GM23338 (cell line): ENCODE measurements at regions not wholly inside any gene's neighbourhood (a gene's known extent, or its start where the extent isn't known, plus 50 kb on each side); places are given as distances from the start of the nearest gene placed in this dataset.

Experiments
- ATAC-seq: fragments of 200-7000 bp; cut with Tn5 transposase; 3 replicates; pipeline ENCODE4 v1.9.1; 2020
- DNase-seq: peaks from one replicate; pipeline ENCODE4 v3.0.0-alpha.2; 2015; ENCODE audit warnings: low spot score
- H2AFZ ChIP-seq: fragments of 200-600 bp; sonication (generic); 2 replicates; pipeline ENCODE4 v1.8.0; 2016; ENCODE audit warnings: antibody characterized with exemption, mild to moderate bottlenecking, moderate library complexity
- H3F3A ChIP-seq: fragments of 200-600 bp; sonication (generic); replicated peaks from 2 replicates; pipeline ENCODE4 v1.8.0; 2017; ENCODE audit warnings: antibody characterized with exemption, mixed run types, low read depth
- H3K27ac ChIP-seq: fragments of 200-600 bp; sonication (generic); 2 replicates; pipeline ENCODE4 v1.6.1; 2016; ENCODE audit warnings: low read depth
- H3K27me3 ChIP-seq: fragments of 200-600 bp; sonication (generic); 2 replicates; pipeline ENCODE4 v1.8.0; 2016; ENCODE audit warnings: mild to moderate bottlenecking, mixed run types, moderate library complexity; ENCODE audit not compliant: insufficient read depth
- H3K36me3 ChIP-seq: fragments of 200-600 bp; sonication (generic); 2 replicates; pipeline ENCODE4 v1.8.0; 2016; ENCODE audit warnings: mild to moderate bottlenecking; ENCODE audit not compliant: insufficient read depth
- H3K4me1 ChIP-seq: fragments of 200-600 bp; sonication (generic); 2 replicates; pipeline ENCODE4 v1.8.0; 2016; ENCODE audit warnings: mild to moderate bottlenecking, moderate library complexity; ENCODE audit not compliant: insufficient read depth
- H3K4me2 ChIP-seq: fragments of 200-600 bp; sonication (generic); 2 replicates; pipeline ENCODE4 v1.7.1; 2017; ENCODE audit warnings: mixed run types
- H3K4me3 ChIP-seq: fragments of 200-600 bp; sonication (generic); 2 replicates; pipeline ENCODE4 v1.6.1; 2016; ENCODE audit warnings: mixed run types
- H3K79me2 ChIP-seq: fragments of 200-600 bp; sonication (generic); replicated peaks from 2 replicates; pipeline ENCODE4 v1.8.0; 2017; ENCODE audit warnings: mild to moderate bottlenecking; ENCODE audit not compliant: insufficient read depth
- H3K9me2 ChIP-seq: fragments of 200-600 bp; sonication (generic); 2 replicates; pipeline ENCODE4 v1.8.0; 2017; ENCODE audit not compliant: insufficient read depth
- H4K20me1 ChIP-seq: fragments of 200-600 bp; sonication (generic); replicated peaks from 2 replicates; pipeline ENCODE4 v1.8.0; 2017; ENCODE audit warnings: mild to moderate bottlenecking; ENCODE audit not compliant: insufficient read depth
- H3K27ac Mint-ChIP-seq: 2 replicates; pipeline ENCODE4 v1.8.0; 2020; ENCODE audit warnings: inconsistent platforms, mild to moderate bottlenecking, moderate library complexity, mixed read lengths
- H3K27me3 Mint-ChIP-seq: 3 replicates; pipeline ENCODE4 v1.8.0; 2022; ENCODE audit warnings: low read depth, mild to moderate bottlenecking, moderate library complexity, mixed read lengths, inconsistent platforms; ENCODE audit not compliant: insufficient read depth, poor library complexity
- H3K36me3 Mint-ChIP-seq: 3 replicates; pipeline ENCODE4 v1.8.0; 2021; ENCODE audit warnings: low read depth, mild to moderate bottlenecking, inconsistent platforms, moderate library complexity, mixed read lengths
- H3K4me1 Mint-ChIP-seq: 3 replicates; pipeline ENCODE4 v1.8.0; 2020; ENCODE audit warnings: mild to moderate bottlenecking, inconsistent platforms, mixed read lengths
- H3K4me3 Mint-ChIP-seq: 3 replicates; pipeline ENCODE4 v1.8.0; 2021; ENCODE audit warnings: moderate library complexity, mild to moderate bottlenecking, inconsistent platforms, mixed read lengths
- H3K9me3 Mint-ChIP-seq: 3 replicates; pipeline ENCODE4 v1.8.0; 2020; ENCODE audit warnings: moderate library complexity, mild to moderate bottlenecking, inconsistent platforms, mixed read lengths
- EZH2phosphoT487 ChIP-seq: fragments of 200-600 bp; sonication (generic); IDR thresholded peaks from one replicate; pipeline ENCODE4 v1.8.1; 2018; ENCODE audit warnings: antibody characterized with exemption; ENCODE audit not compliant: unreplicated experiment
- JUNB ChIP-seq: IDR thresholded peaks from one replicate; pipeline ENCODE4 v1.6.1; 2016; ENCODE audit warnings: antibody characterized with exemption; ENCODE audit not compliant: unreplicated experiment
- NANOG ChIP-seq: IDR thresholded peaks from 2 replicates; pipeline ENCODE4 v1.6.1; 2016; ENCODE audit warnings: antibody characterized with exemption, borderline replicate concordance
- REST ChIP-seq: IDR thresholded peaks from one replicate; pipeline ENCODE4 v1.6.1; 2018; ENCODE audit warnings: antibody characterized with exemption; ENCODE audit not compliant: unreplicated experiment
- STAT1 ChIP-seq: IDR thresholded peaks from one replicate; pipeline ENCODE4 v1.6.1; 2016; ENCODE audit warnings: antibody characterized with exemption; ENCODE audit not compliant: unreplicated experiment
- ZNF114 ChIP-seq: fragments of 250-450 bp; sonication (Bioruptor Pico); IDR thresholded peaks from 2 replicates; pipeline ENCODE4 v1.5.0; 2020; ENCODE audit warnings: mild to moderate bottlenecking, moderate library complexity
- ZNF462 ChIP-seq: fragments of 250-450 bp; sonication (Bioruptor Pico); IDR thresholded peaks from 2 replicates; pipeline ENCODE4 v1.5.0; 2020; ENCODE audit warnings: mild to moderate bottlenecking, moderate library complexity
- TF ChIP-seq, protein P1 (sequence below), 2 experiments: fragments of 200-600 bp in 1 of 2; sonication (generic) in 1 of 2; conservative IDR thresholded peaks; 2 replicates each; pipeline versions ENCODE4 v1.5.1 to v1.6.1; 2016 to 2017; ENCODE audit warnings: antibody characterized with exemption in 2 of 2, low read depth in 2 of 2, mild to moderate bottlenecking in 2 of 2, moderate library complexity in 1 of 2
- TF ChIP-seq, protein P2 (sequence below): IDR thresholded peaks from 2 replicates; pipeline ENCODE4 v1.6.1; 2016; ENCODE audit warnings: antibody characterized with exemption

- H3K9me3 Mint-ChIP-seq: peaks cover 2% of the 10 kb centered on the region; the same call in 1 of the 3 replicates
- H3K27ac Mint-ChIP-seq: no peak overlapping the region
- Histone ChIP-seq H3K4me1 (peaks cover 13% of the 10 kb centered on the region), H3F3A (no peaks in the 10 kb centered on the region), H4K20me1 (no peaks in the 10 kb centered on the region), H3K9me2 (no peaks in the 10 kb centered on the region), H3K79me2 (no peaks in the 10 kb centered on the region), H3K27me3 (no peaks in the 10 kb centered on the region), H3K4me2 (no peak overlapping the region), H2AFZ (no peak overlapping the region), H3K4me3 (no peak overlapping the region), H3K27ac (no peak overlapping the region), H3K36me3 (no peaks in the 10 kb centered on the region)
- peaks cover 15% of the 10 kb centered on the region for H3K4me1 Mint-ChIP-seq
- no peak for DNase-seq
- no peaks in the 10 kb centered on the region for H3K36me3 Mint-ChIP-seq
- peaks cover 6% of the 10 kb centered on the region for H3K27me3 Mint-ChIP-seq
- no peak overlapping the region for H3K4me3 Mint-ChIP-seq
- TF ChIP-seq, protein P1, sequence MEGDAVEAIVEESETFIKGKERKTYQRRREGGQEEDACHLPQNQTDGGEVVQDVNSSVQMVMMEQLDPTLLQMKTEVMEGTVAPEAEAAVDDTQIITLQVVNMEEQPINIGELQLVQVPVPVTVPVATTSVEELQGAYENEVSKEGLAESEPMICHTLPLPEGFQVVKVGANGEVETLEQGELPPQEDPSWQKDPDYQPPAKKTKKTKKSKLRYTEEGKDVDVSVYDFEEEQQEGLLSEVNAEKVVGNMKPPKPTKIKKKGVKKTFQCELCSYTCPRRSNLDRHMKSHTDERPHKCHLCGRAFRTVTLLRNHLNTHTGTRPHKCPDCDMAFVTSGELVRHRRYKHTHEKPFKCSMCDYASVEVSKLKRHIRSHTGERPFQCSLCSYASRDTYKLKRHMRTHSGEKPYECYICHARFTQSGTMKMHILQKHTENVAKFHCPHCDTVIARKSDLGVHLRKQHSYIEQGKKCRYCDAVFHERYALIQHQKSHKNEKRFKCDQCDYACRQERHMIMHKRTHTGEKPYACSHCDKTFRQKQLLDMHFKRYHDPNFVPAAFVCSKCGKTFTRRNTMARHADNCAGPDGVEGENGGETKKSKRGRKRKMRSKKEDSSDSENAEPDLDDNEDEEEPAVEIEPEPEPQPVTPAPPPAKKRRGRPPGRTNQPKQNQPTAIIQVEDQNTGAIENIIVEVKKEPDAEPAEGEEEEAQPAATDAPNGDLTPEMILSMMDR (conservative IDR thresholded peaks at IDR 0.05; ENCODE audit: low read depth in 2 of 2): no peak
- TF ChIP-seq JUNB (no peak), NANOG (no peak), REST (no peak), ZNF114 (CRISPR knock-in tag) (no peak)
- ATAC-seq: no peak
Observed at GRCh38 chr7:27409776-27410175, 167.2 kb downstream of the EVX1 start.

DNA sequence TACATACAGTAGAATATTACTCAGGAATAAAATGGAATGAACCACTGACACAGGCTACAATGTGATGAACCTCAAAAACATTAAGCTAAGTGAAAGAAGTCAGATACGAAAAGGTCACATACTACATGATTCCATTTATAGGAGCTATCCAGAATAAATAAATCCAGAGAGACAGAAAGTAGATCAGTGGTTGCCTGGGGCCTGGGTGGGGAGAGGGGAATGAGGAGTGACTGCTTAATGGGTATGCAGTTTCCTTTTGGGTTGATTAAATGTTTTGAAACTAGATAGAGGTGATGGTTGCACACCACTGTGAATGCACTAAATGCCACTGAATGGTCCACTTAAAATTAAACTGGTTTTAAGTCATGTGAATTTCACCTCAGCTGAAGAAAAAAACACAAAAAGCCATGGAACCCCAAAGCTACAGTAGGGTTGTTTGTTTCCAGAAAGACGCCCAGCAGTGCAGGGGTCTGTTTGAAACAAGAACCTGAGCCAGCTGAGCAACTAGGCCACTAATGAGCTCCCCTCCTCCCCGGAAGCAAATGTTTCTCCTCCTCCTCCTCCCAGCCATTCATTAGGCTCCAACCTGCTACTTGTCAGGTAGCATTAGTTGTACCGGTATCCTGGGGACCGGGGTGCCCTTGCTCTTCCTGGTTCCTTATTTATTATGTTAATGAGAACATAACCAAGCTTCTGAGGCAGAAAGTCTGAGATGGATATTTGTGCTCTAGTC is 168.4 kb downstream of the EVX1 start:
- Histone ChIP-seq H3K4me2 (no peak overlapping the region), H3F3A (no peaks in the 10 kb centered on the region), H3K4me1 (peaks cover 13% of the 10 kb centered on the region), H3K36me3 (no peaks in the 10 kb centered on the region), H4K20me1 (no peaks in the 10 kb centered on the region), H3K27ac (no peak overlapping the region), H2AFZ (peak overlapping the region; percentile 53; the same call in 1 of the 2 replicates), H3K9me2 (no peaks in the 10 kb centered on the region), H3K79me2 (no peaks in the 10 kb centered on the region), H3K4me3 (no peak overlapping the region), H3K27me3 (no peaks in the 10 kb centered on the region)
- Mint-ChIP-seq H3K4me1 (peaks cover 15% of the 10 kb centered on the region), H3K9me3 (peaks cover 2% of the 10 kb centered on the region; the same call in 1 of the 3 replicates), H3K27ac (no peak overlapping the region), H3K36me3 (no peaks in the 10 kb centered on the region), H3K27me3 (peaks cover 3% of the 10 kb centered on the region), H3K4me3 (no peak overlapping the region)
- ATAC-seq: peak; percentile 69
- DNase-seq: peak; percentile 16
- no peak for TF ChIP-seq STAT1
- TF ChIP-seq, protein P2, sequence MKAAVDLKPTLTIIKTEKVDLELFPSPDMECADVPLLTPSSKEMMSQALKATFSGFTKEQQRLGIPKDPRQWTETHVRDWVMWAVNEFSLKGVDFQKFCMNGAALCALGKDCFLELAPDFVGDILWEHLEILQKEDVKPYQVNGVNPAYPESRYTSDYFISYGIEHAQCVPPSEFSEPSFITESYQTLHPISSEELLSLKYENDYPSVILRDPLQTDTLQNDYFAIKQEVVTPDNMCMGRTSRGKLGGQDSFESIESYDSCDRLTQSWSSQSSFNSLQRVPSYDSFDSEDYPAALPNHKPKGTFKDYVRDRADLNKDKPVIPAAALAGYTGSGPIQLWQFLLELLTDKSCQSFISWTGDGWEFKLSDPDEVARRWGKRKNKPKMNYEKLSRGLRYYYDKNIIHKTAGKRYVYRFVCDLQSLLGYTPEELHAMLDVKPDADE: no peak
- TF ChIP-seq ZNF462 (CRISPR knock-in tag): no peak
- no peak for TF ChIP-seq EZH2phosphoT487
- no peak for TF ChIP-seq ZNF114 (CRISPR knock-in tag)
